ENCODE measurements at regions not wholly inside any gene's neighbourhood (a gene's known extent, or its start where the extent isn't known, plus 50 kb on each side); places are given as distances from the start of the nearest gene placed in this dataset.

DNA sequence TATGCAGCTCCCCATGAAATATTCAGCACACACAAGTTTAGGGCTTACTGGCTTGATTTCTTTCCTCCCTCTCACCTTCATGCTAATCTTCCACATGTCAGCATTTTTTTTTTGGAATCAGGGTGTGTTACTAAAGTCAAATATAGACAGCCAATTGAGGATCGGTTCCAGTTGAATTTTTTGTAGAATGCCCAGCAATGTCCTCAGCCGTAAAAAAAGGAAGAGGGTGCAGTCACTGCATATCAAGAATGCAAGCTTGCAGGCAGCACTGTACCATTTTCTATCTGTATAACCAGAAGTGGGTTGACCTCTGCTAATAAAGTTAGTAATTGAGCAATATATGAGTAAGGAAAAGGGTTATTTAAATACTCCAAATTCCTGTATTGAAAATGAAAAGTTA lies 51.4 kb upstream of the CHMP2B start:
- Histone ChIP-seq H3K4me3 (no peak overlapping the region), H3K9me3 (no peaks in the 10 kb centered on the region)
- TF ChIP-seq, protein P1, sequence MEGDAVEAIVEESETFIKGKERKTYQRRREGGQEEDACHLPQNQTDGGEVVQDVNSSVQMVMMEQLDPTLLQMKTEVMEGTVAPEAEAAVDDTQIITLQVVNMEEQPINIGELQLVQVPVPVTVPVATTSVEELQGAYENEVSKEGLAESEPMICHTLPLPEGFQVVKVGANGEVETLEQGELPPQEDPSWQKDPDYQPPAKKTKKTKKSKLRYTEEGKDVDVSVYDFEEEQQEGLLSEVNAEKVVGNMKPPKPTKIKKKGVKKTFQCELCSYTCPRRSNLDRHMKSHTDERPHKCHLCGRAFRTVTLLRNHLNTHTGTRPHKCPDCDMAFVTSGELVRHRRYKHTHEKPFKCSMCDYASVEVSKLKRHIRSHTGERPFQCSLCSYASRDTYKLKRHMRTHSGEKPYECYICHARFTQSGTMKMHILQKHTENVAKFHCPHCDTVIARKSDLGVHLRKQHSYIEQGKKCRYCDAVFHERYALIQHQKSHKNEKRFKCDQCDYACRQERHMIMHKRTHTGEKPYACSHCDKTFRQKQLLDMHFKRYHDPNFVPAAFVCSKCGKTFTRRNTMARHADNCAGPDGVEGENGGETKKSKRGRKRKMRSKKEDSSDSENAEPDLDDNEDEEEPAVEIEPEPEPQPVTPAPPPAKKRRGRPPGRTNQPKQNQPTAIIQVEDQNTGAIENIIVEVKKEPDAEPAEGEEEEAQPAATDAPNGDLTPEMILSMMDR (IDR thresholded peaks at IDR 0.05) = no peak

DNA sequence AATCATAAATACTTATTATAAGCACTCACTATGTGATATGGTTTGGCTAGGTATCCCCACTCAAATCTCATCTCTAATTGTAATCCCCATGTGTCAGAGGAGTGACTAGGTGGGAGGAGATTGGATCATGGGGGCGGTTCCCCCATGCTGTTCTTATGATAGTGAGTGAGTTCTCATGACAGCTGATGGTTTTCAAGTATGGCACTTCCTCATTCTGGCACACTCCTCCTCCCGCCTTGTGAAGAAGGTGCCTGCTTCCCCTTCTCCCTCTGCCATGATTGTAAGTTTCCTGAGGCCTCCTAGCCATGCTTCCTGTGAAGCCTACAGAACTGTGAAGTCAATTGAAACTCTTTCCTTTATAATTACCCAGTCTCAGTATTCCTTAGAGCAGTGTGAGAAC lies 53.3 kb upstream of the CHMP2B start:
- Histone ChIP-seq H3K36me3 (no peaks in the 10 kb centered on the region), H3K9me3 (no peaks in the 10 kb centered on the region), H3K27ac (no peak overlapping the region), H3K4me1 (no peaks in the 10 kb centered on the region), H3K4me3 (no peak overlapping the region), H3K27me3 (no peaks in the 10 kb centered on the region)
- no peak for DNase-seq (ENCODE audit: low spot score)
- TF ChIP-seq, protein P1 (IDR thresholded peaks at IDR 0.05) = no peak

More for the DNA sequence above, 51.4 kb upstream of the CHMP2B start:
- no peaks in the 10 kb centered on the region for H3K27me3 ChIP-seq
- no peaks in the 10 kb centered on the region for H3K36me3 ChIP-seq
- DNase-seq (ENCODE audit: low spot score) = no peak
- no peak overlapping the region for H3K27ac ChIP-seq
- H3K4me1 ChIP-seq = no peaks in the 10 kb centered on the region

DNA sequence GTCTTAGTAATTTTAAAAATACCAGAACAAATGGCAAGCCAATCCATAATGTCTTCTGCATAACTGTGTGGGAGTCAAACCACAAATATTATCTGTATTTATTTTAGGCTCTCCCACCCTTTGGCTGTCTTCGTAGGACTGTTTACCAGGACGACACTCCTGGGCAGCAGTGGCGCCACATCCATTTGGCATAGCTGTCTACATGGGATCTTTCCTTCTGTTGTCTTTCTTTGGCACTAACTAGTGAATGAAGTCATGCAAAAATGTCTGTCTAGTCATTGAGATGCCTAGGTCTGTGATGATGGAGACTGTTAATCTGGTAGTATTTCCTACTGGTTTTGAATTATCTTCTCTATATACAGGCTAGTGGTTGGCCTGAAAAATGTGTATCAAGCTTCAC lies 54.0 kb upstream of the CHMP2B start:
- H3K9me3 ChIP-seq = no peaks in the 10 kb centered on the region
- H3K27ac ChIP-seq = no peak overlapping the region
- H3K36me3 ChIP-seq = no peaks in the 10 kb centered on the region
- TF ChIP-seq, protein P1 (IDR thresholded peaks at IDR 0.05) = no peak
- H3K27me3 ChIP-seq = no peaks in the 10 kb centered on the region
- no peak overlapping the region for H3K4me3 ChIP-seq
- no peak for DNase-seq (ENCODE audit: low spot score)
- H3K4me1 ChIP-seq = no peaks in the 10 kb centered on the region

DNA sequence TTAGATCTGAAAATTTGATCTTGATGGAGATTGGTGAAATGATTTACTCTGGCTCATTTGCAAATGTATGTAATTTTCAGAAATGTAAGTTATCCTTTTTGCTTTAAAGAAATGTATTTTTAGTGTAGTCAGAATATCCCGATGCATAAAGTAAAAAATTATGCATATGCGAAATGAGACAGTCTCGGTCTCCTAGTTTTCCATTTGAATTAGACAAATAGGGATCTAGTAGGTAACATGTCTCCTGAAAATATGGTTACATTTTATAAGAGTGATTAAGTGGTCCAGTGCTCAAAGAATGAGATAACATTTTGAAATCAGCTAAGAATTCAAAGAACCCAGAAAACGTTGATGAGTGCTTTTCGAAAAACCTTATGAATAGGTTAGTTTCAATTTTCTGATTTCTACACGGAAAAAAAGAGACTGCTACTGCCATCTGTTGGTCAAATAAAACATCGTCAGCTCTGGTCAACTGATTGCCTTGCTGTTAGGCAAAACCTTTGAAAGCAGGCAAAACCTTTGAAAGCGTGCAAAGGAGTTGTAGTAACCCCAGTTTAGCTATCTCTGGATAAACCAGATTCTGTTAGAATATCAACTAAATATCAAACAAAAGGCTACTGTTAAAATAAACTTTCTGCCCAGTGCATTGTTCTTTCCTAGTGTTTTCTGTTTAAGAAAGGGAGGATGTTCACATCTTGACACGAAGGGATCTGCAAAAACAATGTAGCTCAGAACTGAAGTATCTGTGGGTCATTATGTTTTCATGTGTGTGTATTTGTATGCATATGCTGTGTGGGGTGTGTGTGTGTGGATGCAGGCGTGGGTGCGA lies 59.3 kb upstream of the CHMP2B start:
- Histone ChIP-seq H3K9me3 (no peaks in the 10 kb centered on the region), H3K4me3 (peak overlapping the region in 1 of 2 donors; percentile 20), H3K27ac (no peak overlapping the region), H3K4me1 (no peaks in the 10 kb centered on the region), H3K36me3 (no peaks in the 10 kb centered on the region), H3K27me3 (no peaks in the 10 kb centered on the region)
- DNase-seq (ENCODE audit: low spot score) = no peak
- TF ChIP-seq, protein P1 (IDR thresholded peaks at IDR 0.05) = peak; percentile 34 to 68

DNA sequence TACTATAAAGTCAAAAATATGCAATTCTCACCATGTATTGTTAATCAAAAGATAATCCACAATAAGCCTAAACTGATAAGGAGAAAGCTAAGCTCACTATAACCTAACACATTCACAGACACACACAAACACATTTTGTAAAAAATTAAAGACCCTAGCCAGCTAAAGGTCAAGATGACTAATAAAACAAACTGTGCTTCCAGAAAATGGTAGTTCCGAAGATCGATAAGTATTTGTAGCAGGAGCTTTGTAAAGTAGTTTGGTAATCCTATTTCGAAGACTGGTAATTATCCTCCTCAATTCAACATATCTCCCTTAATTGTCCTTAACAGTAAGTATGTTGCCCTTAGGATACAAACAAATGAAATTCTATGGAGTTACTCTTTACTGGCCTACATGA lies 62.9 kb upstream of the CHMP2B start:
- Histone ChIP-seq H3K27ac (no peak overlapping the region), H3K9me3 (no peaks in the 10 kb centered on the region), H3K4me1 (no peaks in the 10 kb centered on the region), H3K4me3 (no peak overlapping the region), H3K36me3 (no peaks in the 10 kb centered on the region), H3K27me3 (no peaks in the 10 kb centered on the region)
- DNase-seq (ENCODE audit: low spot score) = no peak
- TF ChIP-seq, protein P1 (IDR thresholded peaks at IDR 0.05) = no peak

DNA sequence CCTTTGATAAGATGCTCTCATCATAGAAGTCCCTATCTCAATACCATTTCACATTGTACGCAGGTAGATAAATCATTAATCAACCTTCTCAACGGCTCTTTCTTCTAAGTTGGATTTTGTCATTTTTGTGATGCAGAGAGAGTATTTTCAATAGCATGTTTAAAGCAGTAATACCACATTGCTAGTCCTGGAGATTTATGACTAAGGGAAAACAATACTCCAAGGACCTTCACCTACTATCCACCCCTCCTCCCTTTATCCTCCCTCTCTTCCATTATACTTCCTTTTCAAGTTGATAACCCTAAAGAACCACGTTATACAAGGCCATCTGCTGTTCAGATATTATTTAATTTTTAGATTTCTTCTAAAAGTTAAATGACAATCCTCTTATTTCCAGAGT lies 65.3 kb upstream of the CHMP2B start:
- no peak overlapping the region for H3K4me3 ChIP-seq
- no peaks in the 10 kb centered on the region for H3K27me3 ChIP-seq
- DNase-seq (ENCODE audit: low spot score) = no peak
- no peaks in the 10 kb centered on the region for H3K36me3 ChIP-seq
- H3K9me3 ChIP-seq = no peaks in the 10 kb centered on the region
- TF ChIP-seq, protein P1 (IDR thresholded peaks at IDR 0.05) = no peak
- no peak overlapping the region for H3K27ac ChIP-seq
- H3K4me1 ChIP-seq = no peaks in the 10 kb centered on the region

Data from right atrium auricular region (tissue), 2 donors.